ENCODE measurements at regions not wholly inside any gene's neighbourhood (a gene's known extent, or its start where the extent isn't known, plus 50 kb on each side); places are given as distances from the start of the nearest gene placed in this dataset.

- no peak overlapping the region for H3K4me3 ChIP-seq (ENCODE audit: low read depth, low read length)
- no peak for DNase-seq (ENCODE audit: low read depth)
- TF ChIP-seq CTCF (IDR thresholded peaks at IDR 0.05; ENCODE audit: insufficient read depth, low read depth, low read length), result no peak
These were observed 298.3 kb downstream of the RPS24 start for GRCh38 chr10:78332012-78332411.

- TF ChIP-seq CTCF (IDR thresholded peaks at IDR 0.05; ENCODE audit: insufficient read depth, low read depth, low read length), result no peak
- no peak for DNase-seq (ENCODE audit: low read depth)
- H3K4me3 ChIP-seq (ENCODE audit: low read depth, low read length), result no peak overlapping the region
These were observed 299.0 kb downstream of the RPS24 start for GRCh38 chr10:78332657-78333056.

GRCh38 chr10:78333362-78334143, 299.9 kb downstream of the RPS24 start:
- no peak for DNase-seq (ENCODE audit: low read depth)
- no peak for TF ChIP-seq CTCF (IDR thresholded peaks at IDR 0.05; ENCODE audit: insufficient read depth, low read depth, low read length)
- H3K4me3 ChIP-seq (ENCODE audit: low read depth, low read length), result no peak overlapping the region

- no peak overlapping the region for H3K4me3 ChIP-seq (ENCODE audit: low read depth, low read length)
- TF ChIP-seq CTCF (IDR thresholded peaks at IDR 0.05; ENCODE audit: insufficient read depth, low read depth, low read length), result no peak
- no peak for DNase-seq (ENCODE audit: low read depth)
These were observed 301.7 kb downstream of the RPS24 start for GRCh38 chr10:78335371-78335690.

GRCh38 chr10:78335691-78336401, 302.2 kb downstream of the RPS24 start:
- H3K4me3 ChIP-seq (ENCODE audit: low read depth, low read length), result no peak overlapping the region
- DNase-seq (ENCODE audit: low read depth), result no peak
- TF ChIP-seq CTCF (IDR thresholded peaks at IDR 0.05; ENCODE audit: insufficient read depth, low read depth, low read length), result no peak

GRCh38 chr10:78336402-78336791, 302.7 kb downstream of the RPS24 start:
- no peak for TF ChIP-seq CTCF (IDR thresholded peaks at IDR 0.05; ENCODE audit: insufficient read depth, low read depth, low read length)
- H3K4me3 ChIP-seq (ENCODE audit: low read depth, low read length), result no peak overlapping the region
- DNase-seq (ENCODE audit: low read depth), result peak; percentile 37

Data from fibroblast of villous mesenchyme (primary cell).